ENCODE measurements at regions not wholly inside any gene's neighbourhood (a gene's known extent, or its start where the extent isn't known, plus 50 kb on each side); places are given as distances from the start of the nearest gene placed in this dataset.

DNA sequence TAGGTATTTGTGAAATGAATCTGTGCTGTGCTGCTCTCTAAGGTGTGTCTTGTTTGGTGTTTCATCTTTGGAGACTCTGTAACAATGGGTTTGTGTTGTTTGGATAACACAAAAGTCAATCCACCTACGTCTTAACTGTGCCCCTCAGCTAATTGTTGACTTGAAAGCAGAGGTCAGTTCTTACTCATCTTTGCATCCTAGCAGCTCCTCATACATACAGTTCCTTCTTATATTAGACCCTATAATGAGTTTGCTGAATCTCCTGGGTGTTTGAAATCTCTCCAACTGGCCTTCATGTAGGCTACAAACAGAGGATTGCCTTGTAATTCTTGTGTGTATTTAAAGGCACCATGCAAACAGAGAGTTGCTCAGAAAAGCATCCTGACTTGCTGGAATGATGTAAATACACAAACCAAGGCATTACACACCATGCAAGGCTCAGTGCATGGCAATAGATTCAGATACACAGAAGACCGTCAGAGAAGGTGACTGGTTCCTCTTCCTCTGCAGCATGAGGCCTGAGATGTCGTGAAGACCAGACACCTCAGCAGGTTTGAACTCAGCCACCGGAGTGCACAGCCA, 220.0 kb upstream of the JADE1 start:
- TF ChIP-seq, protein P1, sequence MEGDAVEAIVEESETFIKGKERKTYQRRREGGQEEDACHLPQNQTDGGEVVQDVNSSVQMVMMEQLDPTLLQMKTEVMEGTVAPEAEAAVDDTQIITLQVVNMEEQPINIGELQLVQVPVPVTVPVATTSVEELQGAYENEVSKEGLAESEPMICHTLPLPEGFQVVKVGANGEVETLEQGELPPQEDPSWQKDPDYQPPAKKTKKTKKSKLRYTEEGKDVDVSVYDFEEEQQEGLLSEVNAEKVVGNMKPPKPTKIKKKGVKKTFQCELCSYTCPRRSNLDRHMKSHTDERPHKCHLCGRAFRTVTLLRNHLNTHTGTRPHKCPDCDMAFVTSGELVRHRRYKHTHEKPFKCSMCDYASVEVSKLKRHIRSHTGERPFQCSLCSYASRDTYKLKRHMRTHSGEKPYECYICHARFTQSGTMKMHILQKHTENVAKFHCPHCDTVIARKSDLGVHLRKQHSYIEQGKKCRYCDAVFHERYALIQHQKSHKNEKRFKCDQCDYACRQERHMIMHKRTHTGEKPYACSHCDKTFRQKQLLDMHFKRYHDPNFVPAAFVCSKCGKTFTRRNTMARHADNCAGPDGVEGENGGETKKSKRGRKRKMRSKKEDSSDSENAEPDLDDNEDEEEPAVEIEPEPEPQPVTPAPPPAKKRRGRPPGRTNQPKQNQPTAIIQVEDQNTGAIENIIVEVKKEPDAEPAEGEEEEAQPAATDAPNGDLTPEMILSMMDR (IDR thresholded peaks at IDR 0.05) = no peak
- no peak for TF ChIP-seq EZH2 (IDR thresholded peaks at IDR 0.05; ENCODE audit: borderline replicate concordance, insufficient read depth, low read depth, low read length, poor library complexity, severe bottlenecking)
